Heart right ventricle (tissue), 16 donors: ENCODE measurements at regions not wholly inside any gene's neighbourhood (a gene's known extent, or its start where the extent isn't known, plus 50 kb on each side); places are given as distances from the start of the nearest gene placed in this dataset.
A peak's percentile ranks its signal among the peaks of the same experiment; 100 is the strongest.

Source experiments
- ATAC-seq, 8 donors: fragments of 200-7000 bp; cut with Tn5 transposase; one replicate each; pipeline ENCODE4 v1.9.1; 2020; ENCODE audit warnings: mild to moderate bottlenecking in 8 of 8, moderate library complexity in 8 of 8, moderate number of reproducible peaks in 1 of 8
- DNase-seq, 2 donors: peaks; one replicate each; pipeline ENCODE4 v3.0.0-alpha.2; 2020
- H3K27ac ChIP-seq, 10 donors: fragments of 200-600 bp; sonication (generic) in 2 of 10; one replicate each; pipeline versions ENCODE4 v1.5.0 to v1.8.0; 2020 to 2022; ENCODE audit warnings: mild to moderate bottlenecking in 3 of 10
- H3K27me3 ChIP-seq, 7 donors: fragments of 200-600 bp; one replicate each; pipeline ENCODE4 v1.8.0; 2021 to 2022; ENCODE audit warnings: mild to moderate bottlenecking in 2 of 7
- H3K36me3 ChIP-seq, 9 donors: fragments of 200-600 bp; sonication (generic) in 1 of 9; one replicate each; pipeline versions ENCODE4 v1.5.0 to v1.8.0; 2020 to 2022; ENCODE audit warnings: mild to moderate bottlenecking in 2 of 9
- H3K4me1 ChIP-seq, 9 donors: fragments of 200-600 bp; sonication (generic) in 1 of 9; one replicate each; pipeline versions ENCODE4 v1.5.0 to v1.8.0; 2020 to 2022; ENCODE audit warnings: mild to moderate bottlenecking in 4 of 9
- H3K4me3 ChIP-seq, 10 donors: fragments of 200-600 bp; sonication (generic) in 2 of 10; one replicate each; pipeline versions ENCODE4 v1.5.0 to v1.8.0; 2020 to 2022; ENCODE audit warnings: mild to moderate bottlenecking in 7 of 10, moderate library complexity in 2 of 10
- H3K9me3 ChIP-seq, 11 donors: fragments of 200-600 bp in 10 of 11; sonication (generic) in 2 of 11; one replicate each; pipeline versions ENCODE4 v1.5.0 to v1.8.0; 2013 to 2022; ENCODE audit warnings: mild to moderate bottlenecking in 2 of 11, control low read depth in 1 of 11, moderate library complexity in 1 of 11
- WGBS, 2 donors: extraction: QIAGEN DNeasy Blood & Tissue Kit; methylation state at CpG; one replicate each; pipeline ENCODE4 v1.1.7; 2013; ENCODE audit warnings: inconsistent platforms in 1 of 2; 5-methylcytosine and 5-hydroxymethylcytosine counted together
- intact Hi-C, 10 donors: fragments of 100-400 bp; cut with DNase I; formaldehyde crosslinking; loops; one replicate each; pipeline versions ENCODE4 v1.11.1 to v1.14.2; 2022
- TF ChIP-seq, protein P1 (sequence below), 9 donors: fragments of 200-600 bp; sonication (generic) in 2 of 9; IDR thresholded peaks; one replicate each; pipeline versions ENCODE4 v1.5.0 to v1.8.0; 2021 to 2022; ENCODE audit warnings: antibody characterized with exemption in 9 of 9, mild to moderate bottlenecking in 5 of 9, moderate library complexity in 1 of 9
- donor health status: Arrhythmogenic right ventricular cardiomyopathy.
- donor health status: ischemic (EF 13 %, LVEDD 7.1; RV severe dilation, severe dysfunction).
- donor health status: healthy with polysubstance abuse.
- donor health status: DM: no; HTN: yes; CAD: no.
- donor health status: DM: no; HTN: no; CAD: no.
- donor health status: ischemic (EF 25% LVEDD 6.9; RV normal size, moderate dysfunction).
- donor health status: ischemic (EF 25% LVEDD 5.7; RV mildly dilated, moderate dysfunction).
- donor health status: healthy.
- donor health status: DM: yes; HTN: yes; CAD: no.
- donor health status: Ischemic cardiomyopathy.
- donor health status: ischemic (EF 35%, LVEDD 5.7; RV mildly dilated, moderate dysfunction).
- donor health status: nonischemic (EF 11% LVEDD 7.7; RV severe dilation, severe dysfunction).
- donor health status: DM: yes; HTN: yes; CAD: no.
- donor health status: PGD.
- donor health status: ischemic (EF 29% LVEDD 5.4; RV normal size, mild dysfunction).
- donor health status: nonischemic (EF 23%, LVEDD 6.1; RV moderate dilation, normal function).

DNA sequence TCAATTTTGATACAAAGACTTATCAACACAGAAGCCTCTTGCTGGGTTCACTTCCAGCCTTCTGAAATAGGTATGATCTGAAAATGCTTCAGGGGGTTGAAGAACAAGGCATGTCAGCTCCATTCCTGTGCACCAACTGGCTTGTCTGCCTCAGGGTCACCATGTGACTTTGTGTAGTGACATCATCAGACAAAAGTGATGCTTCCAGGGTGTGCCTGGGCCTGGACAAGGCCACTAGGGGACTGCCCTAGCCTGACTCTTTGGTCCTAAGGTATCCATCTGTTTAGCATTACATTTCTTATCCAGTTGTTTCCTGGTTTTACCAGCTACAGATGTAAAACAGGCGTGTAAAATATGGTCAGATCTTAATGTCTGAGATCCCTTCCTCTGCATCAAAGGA is 155.6 kb downstream of the CAND1 start:
- Histone ChIP-seq H3K4me3 (no peak overlapping the region), H3K27ac (no peak overlapping the region), H3K9me3 (no peaks in the 10 kb centered on the region), H3K27me3 (no peaks in the 10 kb centered on the region), H3K36me3 (no peaks in the 10 kb centered on the region), H3K4me1 (peaks cover 0 to 23% (median 6%) of the 10 kb centered on the region in 9 donors)
- TF ChIP-seq, protein P1, sequence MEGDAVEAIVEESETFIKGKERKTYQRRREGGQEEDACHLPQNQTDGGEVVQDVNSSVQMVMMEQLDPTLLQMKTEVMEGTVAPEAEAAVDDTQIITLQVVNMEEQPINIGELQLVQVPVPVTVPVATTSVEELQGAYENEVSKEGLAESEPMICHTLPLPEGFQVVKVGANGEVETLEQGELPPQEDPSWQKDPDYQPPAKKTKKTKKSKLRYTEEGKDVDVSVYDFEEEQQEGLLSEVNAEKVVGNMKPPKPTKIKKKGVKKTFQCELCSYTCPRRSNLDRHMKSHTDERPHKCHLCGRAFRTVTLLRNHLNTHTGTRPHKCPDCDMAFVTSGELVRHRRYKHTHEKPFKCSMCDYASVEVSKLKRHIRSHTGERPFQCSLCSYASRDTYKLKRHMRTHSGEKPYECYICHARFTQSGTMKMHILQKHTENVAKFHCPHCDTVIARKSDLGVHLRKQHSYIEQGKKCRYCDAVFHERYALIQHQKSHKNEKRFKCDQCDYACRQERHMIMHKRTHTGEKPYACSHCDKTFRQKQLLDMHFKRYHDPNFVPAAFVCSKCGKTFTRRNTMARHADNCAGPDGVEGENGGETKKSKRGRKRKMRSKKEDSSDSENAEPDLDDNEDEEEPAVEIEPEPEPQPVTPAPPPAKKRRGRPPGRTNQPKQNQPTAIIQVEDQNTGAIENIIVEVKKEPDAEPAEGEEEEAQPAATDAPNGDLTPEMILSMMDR (IDR thresholded peaks at IDR 0.05): no peak
- no peak for DNase-seq
- intact Hi-C loops: loop anchor here in 2 of 10 donors (10.0 kb wide), 1 partner anchor 520 kb away; no protein-coding TSS in a partner anchor
- ATAC-seq: no peak
- 89 to 97% methylated on average over 1 of the region's 1 CpG for WGBS, 2 donors

DNA sequence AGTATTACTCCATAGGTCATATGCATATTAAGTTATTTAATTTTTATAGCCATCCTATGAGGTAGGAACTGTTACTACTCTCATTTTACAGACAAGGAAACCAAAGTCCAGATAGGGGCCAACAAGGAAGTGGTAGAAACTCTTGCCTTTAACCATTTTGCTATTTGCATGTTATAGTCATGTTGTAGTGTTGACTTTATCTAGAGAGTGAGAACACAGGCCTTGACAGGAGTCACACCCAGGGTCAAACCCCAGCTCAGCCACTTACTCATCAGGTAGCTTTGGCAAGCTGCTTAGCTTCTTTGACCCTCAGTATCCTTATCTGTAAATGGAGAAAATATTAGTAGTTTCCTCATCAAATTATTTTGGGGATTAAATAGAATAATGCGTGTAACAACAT is 156.2 kb downstream of the CAND1 start:
- Histone ChIP-seq H3K4me3 (no peak overlapping the region), H3K36me3 (no peaks in the 10 kb centered on the region), H3K27ac (no peak overlapping the region), H3K9me3 (no peaks in the 10 kb centered on the region), H3K27me3 (no peaks in the 10 kb centered on the region), H3K4me1 (peaks cover 0 to 27% (median 8%) of the 10 kb centered on the region in 9 donors)
- WGBS, 2 donors: 92 to 100% methylated on average over 1 of the region's 1 CpG
- ATAC-seq (no peak), DNase-seq (no peak)
- intact Hi-C loops: loop anchor here in 2 of 10 donors (10.0 kb wide), 1 partner anchor 519 kb away; no protein-coding TSS in a partner anchor
- TF ChIP-seq, protein P1 (IDR thresholded peaks at IDR 0.05): no peak

DNA sequence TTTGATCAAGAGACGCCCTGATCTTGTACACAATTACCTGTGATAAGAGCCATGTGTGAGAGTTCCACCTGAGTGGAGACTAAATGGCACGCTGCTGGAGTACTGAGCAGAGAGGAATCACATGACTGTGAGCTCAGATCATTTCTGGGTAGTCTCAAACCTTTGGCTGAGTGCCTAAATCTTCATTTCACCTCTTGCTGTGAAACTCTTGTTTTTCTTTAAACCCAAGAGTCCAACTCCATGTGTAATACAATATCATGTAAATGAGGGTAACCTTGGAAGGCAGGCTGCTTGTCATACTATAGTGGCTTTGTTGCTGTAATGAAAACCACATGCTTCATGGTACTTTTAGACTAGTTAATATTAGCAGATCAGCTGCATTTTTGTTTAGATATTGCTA is 156.9 kb downstream of the CAND1 start:
- Histone ChIP-seq H3K4me3 (no peak overlapping the region), H3K4me1 (peaks cover 0 to 32% (median 14%) of the 10 kb centered on the region in 9 donors), H3K27me3 (no peaks in the 10 kb centered on the region), H3K36me3 (no peaks in the 10 kb centered on the region), H3K9me3 (no peaks in the 10 kb centered on the region), H3K27ac (peak overlapping the region in 2 of 10 donors; percentile 0 to 23)
- TF ChIP-seq, protein P1 (IDR thresholded peaks at IDR 0.05): no peak
- no peak for DNase-seq
- intact Hi-C loops: loop anchor here in 2 of 10 donors (10.0 kb wide), 1 partner anchor 519 kb away; no protein-coding TSS in a partner anchor
- ATAC-seq: no peak
- WGBS, 2 donors: 60 to 67% methylated on average over 2 of the region's 2 CpGs

DNA sequence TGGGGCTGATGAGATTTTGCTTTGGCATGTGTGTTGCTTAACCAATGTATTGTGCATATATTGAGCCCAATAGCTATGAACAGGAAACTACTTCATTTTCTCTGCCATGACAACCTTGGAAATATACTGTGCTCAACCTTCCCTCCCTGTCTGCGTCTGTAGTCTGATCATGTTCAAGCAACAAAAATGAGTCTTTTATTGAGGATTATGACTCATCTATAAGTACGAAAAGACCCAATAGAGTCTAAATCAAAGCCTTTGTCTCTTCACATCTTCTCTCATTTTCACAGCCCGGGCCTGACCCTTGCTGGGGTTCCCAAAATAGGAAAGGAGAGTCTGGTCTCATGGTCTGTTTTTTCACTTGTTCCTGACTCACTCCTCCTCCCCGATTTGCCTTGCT is 158.2 kb downstream of the CAND1 start:
- WGBS, 2 donors: 88 to 90% methylated on average over 4 of the region's 4 CpGs
- TF ChIP-seq, protein P1 (IDR thresholded peaks at IDR 0.05): no peak
- Histone ChIP-seq H3K4me1 (peaks cover 0 to 39% (median 21%) of the 10 kb centered on the region in 9 donors), H3K4me3 (no peak overlapping the region), H3K27ac (no peak overlapping the region), H3K9me3 (no peaks in the 10 kb centered on the region), H3K27me3 (no peaks in the 10 kb centered on the region), H3K36me3 (no peaks in the 10 kb centered on the region)
- no peak for DNase-seq
- ATAC-seq: no peak
- intact Hi-C loops: loop anchor here in 2 of 10 donors (10.0 kb wide), 1 partner anchor 517 kb away; no protein-coding TSS in a partner anchor
